Peyer's patch (tissue), 4 donors: ENCODE measurements at regions not wholly inside any gene's neighbourhood (a gene's known extent, or its start where the extent isn't known, plus 50 kb on each side); places are given as distances from the start of the nearest gene placed in this dataset.

Experiments used
- CTCF ChIP-seq, 6 experiments: fragments of 450-650 bp in 4 of 6; fragments of 200-600 bp in 2 of 6; sonication (generic) in 1 of 6; IDR thresholded peaks; one replicate each; pipeline ENCODE4 v1.5.1; 2017 to 2019; ENCODE audit warnings: antibody characterized with exemption in 6 of 6, mild to moderate bottlenecking in 3 of 6, moderate library complexity in 1 of 6
- POLR2A ChIP-seq, 2 donors: fragments of 450-650 bp; IDR thresholded peaks; one replicate each; pipeline ENCODE4 v1.5.1; 2017; ENCODE audit warnings: antibody characterized with exemption in 2 of 2, mild to moderate bottlenecking in 2 of 2, moderate library complexity in 2 of 2

GRCh38 chr9:26639761-26640160 is 252.8 kb downstream of the CAAP1 start:
- no peak for TF ChIP-seq POLR2A (IDR thresholded peaks at IDR 0.05)
- TF ChIP-seq CTCF (IDR thresholded peaks at IDR 0.05), result no peak
